ENCODE measurements at regions not wholly inside any gene's neighbourhood (a gene's known extent, or its start where the extent isn't known, plus 50 kb on each side); places are given as distances from the start of the nearest gene placed in this dataset.
"Not testable (repeated sequence)": the region's sequence is repeated elsewhere in the genome, so short reads cannot be mapped to it uniquely, and the experiment has no call there.

DNA sequence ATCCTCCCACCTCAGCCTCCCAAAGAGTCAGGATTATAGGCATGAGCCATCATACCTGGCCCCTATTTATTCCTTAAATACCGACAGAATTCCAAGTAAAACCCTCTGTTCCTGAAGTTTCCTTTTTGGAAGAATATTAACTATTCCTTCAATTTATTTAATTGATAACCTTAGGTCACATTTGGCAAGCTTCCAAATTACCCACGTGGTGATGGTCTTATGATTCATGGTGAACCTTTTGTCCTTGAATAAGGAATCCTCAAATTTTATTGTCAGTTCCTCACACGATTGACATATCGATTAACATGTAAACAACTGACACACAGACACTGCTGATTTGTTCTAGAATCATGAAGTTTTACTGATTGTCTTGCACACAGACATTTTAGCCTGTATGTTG is 130.6 kb upstream of the LRRC61 start:
- TF ChIP-seq, protein P1, sequence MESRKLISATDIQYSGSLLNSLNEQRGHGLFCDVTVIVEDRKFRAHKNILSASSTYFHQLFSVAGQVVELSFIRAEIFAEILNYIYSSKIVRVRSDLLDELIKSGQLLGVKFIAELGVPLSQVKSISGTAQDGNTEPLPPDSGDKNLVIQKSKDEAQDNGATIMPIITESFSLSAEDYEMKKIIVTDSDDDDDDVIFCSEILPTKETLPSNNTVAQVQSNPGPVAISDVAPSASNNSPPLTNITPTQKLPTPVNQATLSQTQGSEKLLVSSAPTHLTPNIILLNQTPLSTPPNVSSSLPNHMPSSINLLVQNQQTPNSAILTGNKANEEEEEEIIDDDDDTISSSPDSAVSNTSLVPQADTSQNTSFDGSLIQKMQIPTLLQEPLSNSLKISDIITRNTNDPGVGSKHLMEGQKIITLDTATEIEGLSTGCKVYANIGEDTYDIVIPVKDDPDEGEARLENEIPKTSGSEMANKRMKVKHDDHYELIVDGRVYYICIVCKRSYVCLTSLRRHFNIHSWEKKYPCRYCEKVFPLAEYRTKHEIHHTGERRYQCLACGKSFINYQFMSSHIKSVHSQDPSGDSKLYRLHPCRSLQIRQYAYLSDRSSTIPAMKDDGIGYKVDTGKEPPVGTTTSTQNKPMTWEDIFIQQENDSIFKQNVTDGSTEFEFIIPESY (IDR thresholded peaks at IDR 0.05), result not testable (repeated sequence)
- TF ChIP-seq MAX, FOXA2 (IDR thresholded peaks at IDR 0.05): not testable (repeated sequence)
- TF ChIP-seq, protein P2, sequence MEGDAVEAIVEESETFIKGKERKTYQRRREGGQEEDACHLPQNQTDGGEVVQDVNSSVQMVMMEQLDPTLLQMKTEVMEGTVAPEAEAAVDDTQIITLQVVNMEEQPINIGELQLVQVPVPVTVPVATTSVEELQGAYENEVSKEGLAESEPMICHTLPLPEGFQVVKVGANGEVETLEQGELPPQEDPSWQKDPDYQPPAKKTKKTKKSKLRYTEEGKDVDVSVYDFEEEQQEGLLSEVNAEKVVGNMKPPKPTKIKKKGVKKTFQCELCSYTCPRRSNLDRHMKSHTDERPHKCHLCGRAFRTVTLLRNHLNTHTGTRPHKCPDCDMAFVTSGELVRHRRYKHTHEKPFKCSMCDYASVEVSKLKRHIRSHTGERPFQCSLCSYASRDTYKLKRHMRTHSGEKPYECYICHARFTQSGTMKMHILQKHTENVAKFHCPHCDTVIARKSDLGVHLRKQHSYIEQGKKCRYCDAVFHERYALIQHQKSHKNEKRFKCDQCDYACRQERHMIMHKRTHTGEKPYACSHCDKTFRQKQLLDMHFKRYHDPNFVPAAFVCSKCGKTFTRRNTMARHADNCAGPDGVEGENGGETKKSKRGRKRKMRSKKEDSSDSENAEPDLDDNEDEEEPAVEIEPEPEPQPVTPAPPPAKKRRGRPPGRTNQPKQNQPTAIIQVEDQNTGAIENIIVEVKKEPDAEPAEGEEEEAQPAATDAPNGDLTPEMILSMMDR (IDR thresholded peaks at IDR 0.05; ENCODE audit: low read depth, low read length, missing input control), result not testable (repeated sequence)

Data from liver (tissue), 2 donors.